SU-DHL-6 (cell line): ENCODE measurements at regions not wholly inside any gene's neighbourhood (a gene's known extent, or its start where the extent isn't known, plus 50 kb on each side); places are given as distances from the start of the nearest gene placed in this dataset.

Experiments used
- H2AFZ ChIP-seq: fragments of 200-600 bp; sonication (generic); 2 replicates; pipeline ENCODE4 v1.6.1; 2014; ENCODE audit warnings: low read depth, mild to moderate bottlenecking, moderate library complexity, mixed read lengths, antibody characterized with exemption, low read length; ENCODE audit not compliant: severe bottlenecking
- H3F3A ChIP-seq: fragments of 200-600 bp; shearing (Covaris generic); 2 replicates; pipeline ENCODE4 v1.6.0; 2016; ENCODE audit warnings: antibody characterized with exemption, mild to moderate bottlenecking; ENCODE audit not compliant: insufficient read depth
- H3K27ac ChIP-seq: fragments of 200-600 bp; sonication (generic); 2 replicates; pipeline ENCODE4 v1.5.1; 2016; ENCODE audit warnings: low read depth, mild to moderate bottlenecking, low read length, moderate library complexity, mixed read lengths
- H3K27me3 ChIP-seq: fragments of 200-600 bp; sonication (generic), shearing (Covaris generic); 2 replicates; pipeline ENCODE4 v1.6.0; 2014; ENCODE audit warnings: mild to moderate bottlenecking, low read length
- H3K36me3 ChIP-seq: fragments of 200-600 bp; sonication (generic); 2 replicates; pipeline ENCODE4 v1.6.1; 2014; ENCODE audit warnings: mild to moderate bottlenecking, low read length, mixed read lengths
- H3K4me2 ChIP-seq: fragments of 300-600, 200-600 bp; shearing (Covaris generic), sonication (generic); 2 replicates; pipeline ENCODE4 v1.6.0; 2014; ENCODE audit warnings: low read length, low read depth, mild to moderate bottlenecking; ENCODE audit not compliant: poor library complexity, severe bottlenecking
- H3K4me3 ChIP-seq: fragments of 200-600 bp; sonication (generic); 2 replicates; pipeline ENCODE4 v1.5.1; 2014; ENCODE audit warnings: antibody characterized with exemption, low read length, mild to moderate bottlenecking, mixed read lengths; ENCODE audit not compliant: insufficient read depth, poor library complexity, severe bottlenecking
- H3K79me2 ChIP-seq: fragments of 200-600 bp; sonication (generic); 2 replicates; pipeline ENCODE4 v1.6.1; 2014; ENCODE audit warnings: mild to moderate bottlenecking, low read length, moderate library complexity; ENCODE audit not compliant: insufficient read depth
- H3K9ac ChIP-seq: fragments of 200-600 bp; sonication (generic); 2 replicates; pipeline ENCODE4 v1.7.0; 2014; ENCODE audit warnings: mild to moderate bottlenecking, low read length
- H3K9me2 ChIP-seq: fragments of 200-600 bp; sonication (generic); replicated peaks from 2 replicates; pipeline ENCODE4 v1.6.1; 2014; ENCODE audit warnings: low read length; ENCODE audit not compliant: insufficient read depth
- H3K9me3 ChIP-seq: fragments of 200-600 bp; sonication (generic); 2 replicates; pipeline ENCODE4 v1.6.1; 2014; ENCODE audit warnings: low read length, mixed read lengths; ENCODE audit not compliant: insufficient read depth
- H4K20me1 ChIP-seq: fragments of 200-600 bp; sonication (generic); 2 replicates; pipeline ENCODE4 v1.6.1; 2014; ENCODE audit warnings: low read depth, mild to moderate bottlenecking, antibody characterized with exemption, low read length, moderate library complexity, mixed read lengths
- CTCF ChIP-seq: fragments of 200-600 bp; sonication (generic); IDR thresholded peaks from one replicate; pipeline ENCODE4 v1.5.1; 2017; ENCODE audit warnings: antibody characterized with exemption, mild to moderate bottlenecking, low read length, moderate library complexity; ENCODE audit not compliant: insufficient read depth, poor library complexity, severe bottlenecking
- EZH2phosphoT487 ChIP-seq: fragments of 200-600 bp; sonication (generic), shearing (Covaris generic); conservative IDR thresholded peaks from 2 replicates; pipeline ENCODE4 v1.6.1; 2018; ENCODE audit warnings: mild to moderate bottlenecking, antibody characterized with exemption, low read length, moderate library complexity, mixed read lengths

GRCh38 chr2:439556-440402, 151.9 kb upstream of the ALKAL2 start:
- H3K79me2 ChIP-seq = no peaks in the 10 kb centered on the region

GRCh38 chr2:439077-439476, 151.2 kb upstream of the ALKAL2 start:
- Histone ChIP-seq H3K79me2 (no peaks in the 10 kb centered on the region), H3K9ac (no peak overlapping the region), H3K36me3 (no peaks in the 10 kb centered on the region), H3K27ac (no peak overlapping the region), H3K4me2 (no peak overlapping the region), H4K20me1 (no peaks in the 10 kb centered on the region), H2AFZ (no peak overlapping the region), H3K9me3 (no peaks in the 10 kb centered on the region), H3K9me2 (no peaks in the 10 kb centered on the region), H3K4me3 (no peak overlapping the region), H3K27me3 (no peaks in the 10 kb centered on the region), H3F3A (peaks cover 5% of the 10 kb centered on the region)
- TF ChIP-seq CTCF (no peak), EZH2phosphoT487 (no peak)

More at GRCh38 chr2:439556-440402, 151.9 kb upstream of the ALKAL2 start:
- H3K27me3 ChIP-seq = no peaks in the 10 kb centered on the region
- no peaks in the 10 kb centered on the region for H4K20me1 ChIP-seq
- H3K9me3 ChIP-seq = no peaks in the 10 kb centered on the region
- peaks cover 5% of the 10 kb centered on the region for H3F3A ChIP-seq
- H3K9me2 ChIP-seq = no peaks in the 10 kb centered on the region
- H3K9ac ChIP-seq = no peak overlapping the region
- TF ChIP-seq CTCF (no peak), EZH2phosphoT487 (no peak)
- no peak overlapping the region for H3K27ac ChIP-seq
- H2AFZ ChIP-seq = no peak overlapping the region
- H3K36me3 ChIP-seq = no peaks in the 10 kb centered on the region
- no peak overlapping the region for H3K4me3 ChIP-seq
- H3K4me2 ChIP-seq = no peak overlapping the region

- H2AFZ ChIP-seq = peak overlapping the region; percentile 60
- no peaks in the 10 kb centered on the region for H3K9me2 ChIP-seq
- peak overlapping the region; percentile 38 for H3K4me3 ChIP-seq
- H3K27me3 ChIP-seq = no peaks in the 10 kb centered on the region
- H3K79me2 ChIP-seq = no peaks in the 10 kb centered on the region
- no peaks in the 10 kb centered on the region for H4K20me1 ChIP-seq
- peaks cover 5% of the 10 kb centered on the region for H3F3A ChIP-seq
- peak overlapping the region; percentile 72 for H3K4me2 ChIP-seq
- no peaks in the 10 kb centered on the region for H3K36me3 ChIP-seq
- TF ChIP-seq CTCF (no peak), EZH2phosphoT487 (no peak)
- H3K9ac ChIP-seq = peak overlapping the region; percentile 41
- H3K9me3 ChIP-seq = no peaks in the 10 kb centered on the region
- peak overlapping the region; percentile 90 for H3K27ac ChIP-seq
Observed at GRCh38 chr2:437756-438393, 150.0 kb upstream of the ALKAL2 start.
